Kidney capillary endothelial cell (primary cell): ENCODE measurements at regions not wholly inside any gene's neighbourhood (a gene's known extent, or its start where the extent isn't known, plus 50 kb on each side); places are given as distances from the start of the nearest gene placed in this dataset.
A peak's percentile ranks its signal among the peaks of the same experiment; 100 is the strongest.

Experiments used
- DNase-seq: peaks from one replicate; pipeline ENCODE4 v3.0.0-alpha.2; 2018; ENCODE audit warnings: low spot score

DNA sequence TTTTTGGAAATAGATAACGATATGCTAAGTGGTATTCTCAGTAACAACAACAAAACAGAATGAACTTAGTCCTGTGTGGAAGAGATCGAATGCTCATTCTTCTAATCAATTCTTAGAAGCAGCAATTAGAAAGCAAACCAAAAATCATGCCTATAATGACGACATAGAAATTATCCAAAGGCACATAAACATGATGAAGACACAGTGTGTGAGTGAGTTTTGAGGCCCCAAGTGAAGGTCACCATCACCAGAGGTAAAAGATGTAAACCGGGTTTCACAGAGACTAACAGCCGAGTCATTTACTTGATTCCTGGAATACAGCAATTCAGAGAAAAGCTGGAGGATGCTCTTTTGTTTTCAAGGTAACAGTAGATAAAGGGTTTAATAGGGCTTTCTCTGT lies 509.2 kb downstream of the TDRD15 start:
- DNase-seq = no peak

DNA sequence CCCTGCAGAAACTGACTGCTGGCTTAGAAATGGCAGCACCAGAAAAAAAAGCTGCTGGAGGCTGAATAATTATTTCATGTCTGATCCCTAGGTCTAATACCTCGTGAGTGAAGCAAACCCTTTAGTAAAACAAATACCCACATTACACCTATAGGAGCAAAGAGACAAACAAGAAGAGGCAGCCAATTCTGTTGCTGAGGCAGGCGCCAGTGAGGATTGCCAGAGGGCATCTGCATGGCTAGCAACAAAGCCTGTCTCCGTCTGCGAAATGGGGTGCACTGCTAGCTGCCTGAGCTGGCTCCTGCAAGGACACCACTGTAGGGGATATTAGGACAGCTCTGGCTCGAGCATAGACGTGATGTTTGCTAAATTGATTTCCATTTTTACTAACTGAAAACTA lies 509.7 kb downstream of the TDRD15 start:
- no peak for DNase-seq

- DNase-seq = no peak
Measured at GRCh38 chr2:21633911-21634310, 510.1 kb downstream of the TDRD15 start.

GRCh38 chr2:21640046-21640445 lies 516.3 kb downstream of the TDRD15 start:
- no peak for DNase-seq

GRCh38 chr2:21642647-21643046 lies 518.9 kb downstream of the TDRD15 start:
- DNase-seq = no peak

DNA sequence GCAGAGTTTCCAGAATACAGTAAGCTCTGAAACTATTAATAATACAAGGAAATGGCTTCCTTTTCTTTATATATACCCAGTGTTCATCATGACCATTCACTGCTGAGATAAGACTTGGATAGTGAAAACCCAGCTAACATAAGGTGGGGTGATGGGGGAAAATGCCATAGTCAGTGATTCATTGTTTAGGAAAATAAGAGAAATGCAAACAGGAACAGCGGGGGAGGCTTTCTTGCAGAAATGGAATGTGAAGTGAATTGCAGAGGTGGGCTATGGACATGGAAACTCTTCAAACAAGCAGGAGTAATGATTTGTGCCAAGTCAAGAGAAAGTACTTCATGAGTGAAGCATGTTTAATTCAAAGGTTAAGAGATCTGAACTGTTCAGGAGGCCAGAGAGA lies 519.4 kb downstream of the TDRD15 start:
- no peak for DNase-seq

- no peak for DNase-seq
Measured at GRCh38 chr2:21644266-21644665, 520.5 kb downstream of the TDRD15 start.

- no peak for DNase-seq
Measured at GRCh38 chr2:21646345-21646744, 522.6 kb downstream of the TDRD15 start.

DNA sequence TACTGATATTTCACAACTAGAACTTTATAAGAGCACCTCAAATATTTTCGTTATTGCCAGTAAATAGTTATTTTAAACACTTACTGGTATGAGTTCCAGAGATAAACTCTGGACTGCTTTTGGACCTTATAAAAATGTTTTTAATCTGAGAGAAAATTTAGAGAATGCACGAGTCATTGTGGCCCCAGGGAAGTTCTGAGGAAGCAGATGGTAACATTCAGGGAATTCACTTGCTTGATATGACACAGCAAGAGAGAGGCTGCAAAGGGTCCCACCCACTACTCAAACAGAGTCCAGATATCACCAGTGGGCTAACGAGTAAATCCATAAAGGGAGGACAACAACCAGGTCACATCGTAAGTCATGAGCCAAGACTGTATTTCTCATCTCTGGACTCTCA lies 526.8 kb downstream of the TDRD15 start:
- DNase-seq = no peak

DNA sequence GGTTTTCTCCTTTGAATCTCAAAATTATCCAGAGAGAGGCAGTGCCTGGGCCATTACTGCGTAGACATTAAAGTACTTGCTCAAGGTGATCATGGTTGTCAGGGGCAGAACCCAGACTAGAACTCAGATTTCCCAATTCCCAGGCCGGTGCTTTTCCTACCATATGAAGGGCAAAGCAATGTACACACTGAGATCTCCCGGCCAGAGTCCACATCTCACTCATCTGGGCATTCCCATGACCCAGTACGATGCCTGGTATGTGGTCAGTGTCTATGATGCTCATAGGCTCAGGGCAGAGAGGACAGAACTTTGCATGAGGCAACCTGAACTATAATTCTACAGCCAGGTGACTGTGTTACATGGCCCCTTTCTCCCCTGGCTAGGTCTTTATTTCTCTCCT lies 531.4 kb downstream of the TDRD15 start:
- no peak for DNase-seq

DNA sequence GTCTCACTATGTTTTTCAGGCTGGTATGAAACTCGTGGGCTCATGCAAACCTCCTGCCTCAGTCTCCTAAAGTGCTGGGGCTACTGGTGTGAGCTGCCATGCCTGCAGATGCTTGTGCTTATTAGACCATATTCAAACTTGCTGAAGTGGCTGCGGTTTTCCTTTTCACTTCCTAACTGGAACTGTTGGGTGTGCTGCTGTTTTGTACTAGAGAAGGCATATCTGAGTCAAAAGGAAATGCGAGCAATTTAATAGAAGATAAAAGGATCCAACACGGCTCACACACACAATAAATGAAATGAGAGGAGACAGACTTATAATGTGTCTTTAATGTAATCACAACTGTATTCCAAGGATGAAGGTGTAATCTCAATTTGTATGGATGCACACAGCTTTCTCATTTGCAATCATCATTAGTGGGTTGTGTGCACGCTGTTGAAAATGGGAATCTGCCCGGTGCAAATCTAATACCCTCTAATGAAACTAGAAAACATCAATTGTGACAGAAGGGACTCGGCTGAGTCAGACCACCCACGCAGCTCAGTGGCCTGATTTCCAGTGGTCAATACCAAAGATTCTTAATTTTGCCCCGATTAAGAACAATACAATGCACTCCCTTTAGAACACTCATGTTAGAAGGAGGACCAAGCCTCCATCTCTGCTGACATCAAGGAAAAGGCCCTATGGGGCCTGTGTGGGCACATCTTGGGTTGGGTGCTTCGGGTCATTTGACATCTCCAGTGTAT lies 532.7 kb downstream of the TDRD15 start:
- no peak for DNase-seq

- DNase-seq = no peak
Measured at GRCh38 chr2:21657445-21657844, 533.7 kb downstream of the TDRD15 start.

GRCh38 chr2:21658269-21658668 lies 534.5 kb downstream of the TDRD15 start:
- DNase-seq = no peak

DNA sequence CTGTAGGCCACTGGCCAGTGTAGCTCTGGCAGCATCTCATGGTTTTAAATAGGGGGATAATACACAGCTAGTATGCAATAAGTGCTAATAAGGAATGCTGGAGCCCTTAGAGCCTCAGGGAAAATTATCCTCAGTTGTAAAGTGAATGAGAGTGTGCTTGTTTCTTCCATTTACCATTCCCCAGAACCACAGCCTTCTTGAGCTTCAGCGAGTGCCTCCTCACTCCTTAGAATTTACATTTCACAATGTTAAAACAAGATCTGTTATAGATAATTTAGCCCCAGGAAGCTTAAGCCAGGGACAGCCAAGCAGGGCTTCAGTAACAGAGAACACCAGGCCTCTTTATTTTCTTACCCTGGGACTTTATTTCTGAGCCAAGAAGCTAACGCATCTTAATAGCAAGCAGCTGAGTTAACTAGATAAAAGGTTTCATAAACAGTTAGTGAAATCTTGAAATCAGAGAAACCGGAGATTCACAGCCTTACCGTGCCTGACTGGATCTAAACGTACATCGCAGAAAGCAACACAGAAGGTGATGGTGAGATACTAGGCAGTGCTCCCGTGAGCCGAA lies 535.2 kb downstream of the TDRD15 start:
- no peak for DNase-seq

GRCh38 chr2:21664083-21664482 lies 540.3 kb downstream of the TDRD15 start:
- DNase-seq = no peak

- no peak for DNase-seq
Measured at GRCh38 chr2:21667638-21668037, 543.9 kb downstream of the TDRD15 start.

GRCh38 chr2:21668078-21668710 lies 544.4 kb downstream of the TDRD15 start:
- DNase-seq = no peak

DNA sequence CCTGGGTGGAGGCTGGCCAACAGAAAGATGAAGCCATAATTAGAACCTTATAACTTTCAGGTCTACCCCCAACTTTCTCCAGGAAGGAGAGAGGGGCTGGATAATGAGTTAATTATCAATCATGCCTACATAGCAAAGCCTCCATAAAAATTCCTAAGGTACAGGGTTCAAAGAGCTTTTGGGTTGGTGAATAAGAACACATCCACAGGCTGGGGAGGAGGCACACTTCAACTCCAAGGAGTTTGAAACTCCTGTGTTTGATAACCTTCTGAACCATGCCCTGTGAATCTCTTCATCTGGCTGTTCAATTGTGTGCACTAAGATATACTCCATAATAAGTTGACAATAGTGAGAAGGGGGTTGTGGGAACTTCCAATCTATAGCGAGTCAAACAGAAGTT lies 552.3 kb downstream of the TDRD15 start:
- no peak for DNase-seq

DNA sequence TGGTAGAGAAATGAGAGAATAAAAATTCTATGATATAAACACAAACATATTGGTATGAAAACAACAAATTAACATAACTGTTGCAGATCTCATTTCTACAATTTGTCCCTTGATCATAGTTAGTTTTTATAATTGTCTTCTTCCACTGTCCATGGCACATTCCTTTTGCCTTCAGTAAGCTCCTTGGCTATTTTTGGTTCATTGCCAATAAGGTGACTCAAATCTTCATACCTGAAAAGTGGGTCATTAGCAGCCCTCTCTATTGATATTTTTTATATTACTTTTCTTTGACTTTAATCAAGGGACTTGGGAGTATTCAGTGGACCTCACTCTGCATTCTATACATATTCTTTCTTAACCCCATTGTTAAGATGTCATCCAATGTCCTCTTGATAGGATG lies 552.9 kb downstream of the TDRD15 start:
- peak; percentile 10 for DNase-seq

- no peak for DNase-seq
Measured at GRCh38 chr2:21683838-21684237, 560.1 kb downstream of the TDRD15 start.

DNA sequence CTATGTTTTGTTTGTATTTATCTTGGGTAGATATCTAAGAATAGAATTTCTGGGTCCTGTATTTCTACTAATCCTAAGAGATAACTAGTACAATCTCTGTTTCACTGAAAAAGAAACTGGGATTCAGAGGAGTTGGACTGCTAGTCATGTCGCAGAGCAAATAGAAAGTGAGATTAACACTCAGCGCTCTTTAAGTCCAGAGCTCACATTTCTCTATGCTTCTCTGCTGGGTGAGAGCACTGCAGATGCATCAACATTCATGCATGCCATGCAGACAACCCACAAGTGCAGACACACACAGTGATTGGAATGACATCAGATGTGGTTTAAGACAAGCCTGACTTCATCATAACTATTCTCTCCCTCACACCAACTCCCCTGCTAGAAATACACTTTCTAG lies 563.8 kb downstream of the TDRD15 start:
- no peak for DNase-seq

- DNase-seq = no peak
Measured at GRCh38 chr2:21690005-21690404, 566.2 kb downstream of the TDRD15 start.

GRCh38 chr2:21693081-21693480 lies 569.3 kb downstream of the TDRD15 start:
- no peak for DNase-seq
